Stimulated activated naive CD8-positive, alpha-beta T cell treated with anti-CD3 and anti-CD28 coated beads, Interleukin-15, amount 100 ng/mL, for 72 hours (primary cell): ENCODE measurements at regions not wholly inside any gene's neighbourhood (a gene's known extent, or its start where the extent isn't known, plus 50 kb on each side); places are given as distances from the start of the nearest gene placed in this dataset.

ENCODE experiments used
- ATAC-seq: fragments of 150-1000 bp; cut with Tn5 transposase; 2 replicates; pipeline ENCODE4 v1.10.0; 2021; ENCODE audit warnings: mild to moderate bottlenecking, moderate library complexity
- DNase-seq, 2 donors: peaks; one replicate each; pipeline ENCODE4 v3.0.0; 2021 to 2022
- H3K27ac Mint-ChIP-seq, 2 donors: one replicate each; pipeline ENCODE4 v1.8.0; 2022; ENCODE audit warnings: mild to moderate bottlenecking in 2 of 2, mixed read lengths in 2 of 2, moderate library complexity in 2 of 2
- H3K27me3 Mint-ChIP-seq: one replicate; pipeline ENCODE4 v1.8.0; 2022; ENCODE audit warnings: mixed read lengths
- H3K4me1 Mint-ChIP-seq: one replicate; pipeline ENCODE4 v1.8.0; 2022; ENCODE audit warnings: mild to moderate bottlenecking, mixed read lengths
- H3K4me3 Mint-ChIP-seq, 2 donors: one replicate each; pipeline ENCODE4 v1.8.0; 2022; ENCODE audit warnings: mild to moderate bottlenecking in 2 of 2, mixed read lengths in 2 of 2, moderate library complexity in 1 of 2
- H3K9me3 Mint-ChIP-seq, 2 donors: one replicate each; pipeline ENCODE4 v1.8.0; 2022; ENCODE audit warnings: mixed read lengths in 2 of 2

GRCh38 chr2:62424899-62425298 is 81.1 kb downstream of the TMEM17 start:
- no peak for ATAC-seq
- no peaks in the 10 kb centered on the region for H3K4me1 Mint-ChIP-seq
- H3K4me3 Mint-ChIP-seq = no peak overlapping the region
- H3K27me3 Mint-ChIP-seq = peaks cover 23% of the 10 kb centered on the region
- no peak for DNase-seq
- peaks cover 3 to 13% of the 10 kb centered on the region in 2 donors for H3K9me3 Mint-ChIP-seq
- no peak overlapping the region for H3K27ac Mint-ChIP-seq

GRCh38 chr2:62423883-62424458 is 82.0 kb downstream of the TMEM17 start:
- DNase-seq (no peak), ATAC-seq (no peak)
- peaks cover 23% of the 10 kb centered on the region for H3K27me3 Mint-ChIP-seq
- H3K9me3 Mint-ChIP-seq = peaks cover 9 to 13% of the 10 kb centered on the region in 2 donors
- H3K27ac Mint-ChIP-seq = no peak overlapping the region
- H3K4me3 Mint-ChIP-seq = no peak overlapping the region
- H3K4me1 Mint-ChIP-seq = no peaks in the 10 kb centered on the region

- ATAC-seq (no peak), DNase-seq (no peak)
- Mint-ChIP-seq H3K27me3 (peaks cover 23% of the 10 kb centered on the region), H3K9me3 (peaks cover 12 to 13% of the 10 kb centered on the region in 2 donors), H3K4me3 (no peak overlapping the region), H3K27ac (no peak overlapping the region), H3K4me1 (no peaks in the 10 kb centered on the region)
Measured at GRCh38 chr2:62423235-62423634, 82.8 kb downstream of the TMEM17 start.

GRCh38 chr2:62415518-62415917 is 90.5 kb downstream of the TMEM17 start:
- Mint-ChIP-seq H3K4me1 (peaks cover 18% of the 10 kb centered on the region), H3K27ac (no peak overlapping the region), H3K9me3 (peaks cover under 1 to 12% of the 10 kb centered on the region in 2 donors), H3K27me3 (no peaks in the 10 kb centered on the region), H3K4me3 (no peak overlapping the region)
- ATAC-seq (no peak), DNase-seq (no peak)

DNA sequence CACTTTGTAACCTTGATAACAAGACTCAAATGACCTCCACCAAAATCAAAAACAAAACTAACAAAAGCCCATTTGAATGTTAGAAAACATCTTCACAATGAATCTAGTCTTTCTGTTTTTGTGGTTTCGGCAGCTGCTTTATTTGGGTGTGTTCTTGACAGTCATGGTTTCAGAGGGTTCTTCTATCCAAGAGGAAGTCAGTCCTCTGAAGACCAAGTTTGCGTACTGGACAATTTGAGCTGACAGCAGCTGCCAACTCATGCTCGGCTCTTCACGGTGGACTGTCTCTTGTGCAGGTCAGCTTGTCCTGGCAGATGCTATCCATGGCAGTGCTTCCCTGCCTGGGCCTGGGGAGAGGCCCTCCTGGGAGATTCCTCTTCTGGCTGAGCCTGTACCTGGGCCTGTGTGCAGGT is 91.0 kb downstream of the TMEM17 start:
- H3K4me3 Mint-ChIP-seq = no peak overlapping the region
- DNase-seq (no peak), ATAC-seq (no peak)
- no peak overlapping the region for H3K27ac Mint-ChIP-seq
- H3K4me1 Mint-ChIP-seq = peaks cover 20% of the 10 kb centered on the region
- H3K27me3 Mint-ChIP-seq = no peaks in the 10 kb centered on the region
- peaks cover 0 to 11% of the 10 kb centered on the region in 2 donors for H3K9me3 Mint-ChIP-seq

DNA sequence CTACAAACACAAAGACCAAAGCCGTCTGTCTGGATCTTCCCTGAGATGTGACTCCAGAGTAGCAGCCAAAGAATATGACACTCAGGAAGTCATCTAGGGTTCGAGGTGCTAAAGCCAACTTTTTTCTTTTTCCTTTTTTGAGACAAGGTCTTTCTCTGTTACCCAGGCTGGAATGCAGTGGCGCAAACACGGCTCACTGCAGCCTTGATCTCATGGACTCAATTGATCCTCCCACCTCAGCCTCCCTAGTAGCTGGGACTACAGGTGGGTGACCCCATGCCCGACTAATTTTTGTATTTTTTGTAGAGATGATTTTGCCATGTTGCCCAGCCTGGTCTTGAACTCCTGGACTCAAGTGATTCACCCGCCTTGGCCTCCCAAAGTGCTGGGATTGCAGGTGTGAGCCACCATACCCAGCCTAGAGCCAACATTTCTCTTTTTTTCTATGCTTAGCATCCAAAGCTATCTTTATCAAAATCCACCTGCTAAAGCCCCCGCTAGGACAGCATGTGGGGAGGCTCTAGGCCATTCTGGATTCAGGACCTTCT is 92.8 kb downstream of the TMEM17 start:
- H3K4me3 Mint-ChIP-seq = no peak overlapping the region

GRCh38 chr2:62412347-62412742 is 93.7 kb downstream of the TMEM17 start:
- ATAC-seq (no peak), DNase-seq (no peak)
- Mint-ChIP-seq H3K27ac (no peak overlapping the region), H3K4me1 (peaks cover 36% of the 10 kb centered on the region), H3K4me3 (no peak overlapping the region), H3K9me3 (no peaks in the 10 kb centered on the region), H3K27me3 (no peaks in the 10 kb centered on the region)

More for the DNA sequence above, 92.8 kb downstream of the TMEM17 start:
- H3K9me3 Mint-ChIP-seq = no peaks in the 10 kb centered on the region
- ATAC-seq = no peak
- no peak for DNase-seq
- peaks cover 36% of the 10 kb centered on the region for H3K4me1 Mint-ChIP-seq
- H3K27ac Mint-ChIP-seq = no peak overlapping the region
- no peaks in the 10 kb centered on the region for H3K27me3 Mint-ChIP-seq

GRCh38 chr2:62410926-62411456 is 95.0 kb downstream of the TMEM17 start:
- Mint-ChIP-seq H3K4me1 (peaks cover 36% of the 10 kb centered on the region), H3K9me3 (no peaks in the 10 kb centered on the region), H3K4me3 (no peak overlapping the region), H3K27me3 (no peaks in the 10 kb centered on the region), H3K27ac (peak overlapping the region in 1 of 2 donors; percentile 74)
- no peak for DNase-seq
- ATAC-seq = no peak

- DNase-seq = no peak
- Mint-ChIP-seq H3K27ac (peak overlapping the region; percentile 78 to 90), H3K9me3 (no peaks in the 10 kb centered on the region), H3K4me1 (peaks cover 34% of the 10 kb centered on the region), H3K27me3 (no peaks in the 10 kb centered on the region), H3K4me3 (no peak overlapping the region)
- peak; percentile 58 for ATAC-seq
Measured at GRCh38 chr2:62410015-62410453, 96.0 kb downstream of the TMEM17 start.

DNA sequence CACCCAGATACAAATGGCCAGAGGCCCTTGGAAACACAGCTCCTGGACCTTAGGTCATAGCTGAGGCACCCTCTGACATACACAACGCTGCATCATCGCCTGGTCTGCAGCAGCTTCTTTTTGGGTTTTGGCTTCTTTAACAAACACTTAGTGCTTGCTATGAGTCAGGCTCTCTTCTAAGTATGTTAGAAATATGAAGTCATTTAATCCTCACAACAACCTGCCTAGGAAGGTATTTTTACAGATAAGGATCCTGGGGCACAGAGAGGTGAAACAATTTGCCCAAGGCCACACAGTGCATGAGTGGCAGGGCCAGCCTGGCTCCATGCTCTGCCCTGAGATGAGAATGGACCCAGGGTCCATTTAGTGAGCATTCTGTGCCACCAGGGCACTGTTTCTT is 96.6 kb downstream of the TMEM17 start:
- Mint-ChIP-seq H3K4me3 (no peak overlapping the region), H3K9me3 (no peaks in the 10 kb centered on the region)
- ATAC-seq = peak; percentile 66

DNA sequence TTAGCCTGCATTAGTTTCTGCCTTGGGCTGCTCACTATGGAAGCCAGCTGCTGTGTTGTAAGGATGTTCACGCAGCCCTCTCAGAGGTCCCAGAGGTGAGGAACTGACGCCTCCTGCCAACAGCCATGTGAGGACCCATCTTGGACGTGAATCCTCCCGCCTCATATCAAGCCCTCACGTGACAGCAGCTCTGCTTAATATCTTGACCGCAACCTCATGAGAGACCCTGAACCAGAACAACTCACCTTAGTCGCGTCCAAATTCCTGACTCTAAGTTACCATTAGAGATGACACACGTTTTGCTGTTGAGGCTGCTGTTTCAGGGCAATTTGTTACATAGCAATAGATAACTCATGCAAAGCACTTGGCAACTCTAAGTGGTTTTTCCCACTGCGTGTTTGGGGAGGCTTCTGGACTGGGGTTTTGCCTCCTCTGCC is 97.7 kb downstream of the TMEM17 start:
- ATAC-seq = no peak
- Mint-ChIP-seq H3K27ac (no peak overlapping the region), H3K4me1 (peaks cover 29% of the 10 kb centered on the region), H3K9me3 (no peaks in the 10 kb centered on the region), H3K27me3 (no peaks in the 10 kb centered on the region), H3K4me3 (no peak overlapping the region)
- DNase-seq = no peak

More for the DNA sequence above, 96.6 kb downstream of the TMEM17 start:
- no peaks in the 10 kb centered on the region for H3K27me3 Mint-ChIP-seq
- no peak for DNase-seq
- peaks cover 29% of the 10 kb centered on the region for H3K4me1 Mint-ChIP-seq
- H3K27ac Mint-ChIP-seq = peak overlapping the region in 1 of 2 donors; percentile 90

DNA sequence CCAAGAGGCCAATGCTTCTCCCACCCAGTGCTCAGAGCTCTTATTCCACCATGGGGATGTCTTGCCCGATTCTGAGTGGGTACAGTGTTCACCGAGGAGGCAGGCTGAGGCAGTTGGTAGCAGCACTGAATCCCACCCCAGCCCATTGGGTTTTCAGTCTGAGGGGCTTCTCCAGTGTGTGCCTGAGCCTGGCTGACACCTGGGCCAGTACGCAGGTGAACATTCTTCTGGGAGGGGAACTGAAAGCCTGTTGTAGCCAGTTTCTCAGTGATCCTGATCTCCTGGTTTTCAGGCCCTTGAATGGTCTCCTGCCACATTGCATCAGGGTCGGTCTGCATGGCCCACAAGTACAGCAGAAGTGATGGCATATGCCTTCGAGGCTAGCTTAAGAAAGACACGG is 98.2 kb downstream of the TMEM17 start:
- Mint-ChIP-seq H3K27me3 (no peaks in the 10 kb centered on the region), H3K4me1 (peaks cover 29% of the 10 kb centered on the region), H3K4me3 (no peak overlapping the region), H3K27ac (peak overlapping the region in 1 of 2 donors; percentile 42), H3K9me3 (no peaks in the 10 kb centered on the region)
- DNase-seq (no peak), ATAC-seq (no peak)

GRCh38 chr2:62407401-62407800 is 98.6 kb downstream of the TMEM17 start:
- peak overlapping the region in 1 of 2 donors; percentile 42 for H3K27ac Mint-ChIP-seq
- H3K4me3 Mint-ChIP-seq = no peak overlapping the region
- no peaks in the 10 kb centered on the region for H3K9me3 Mint-ChIP-seq
- ATAC-seq (no peak), DNase-seq (no peak)
- no peaks in the 10 kb centered on the region for H3K27me3 Mint-ChIP-seq
- H3K4me1 Mint-ChIP-seq = peaks cover 27% of the 10 kb centered on the region

DNA sequence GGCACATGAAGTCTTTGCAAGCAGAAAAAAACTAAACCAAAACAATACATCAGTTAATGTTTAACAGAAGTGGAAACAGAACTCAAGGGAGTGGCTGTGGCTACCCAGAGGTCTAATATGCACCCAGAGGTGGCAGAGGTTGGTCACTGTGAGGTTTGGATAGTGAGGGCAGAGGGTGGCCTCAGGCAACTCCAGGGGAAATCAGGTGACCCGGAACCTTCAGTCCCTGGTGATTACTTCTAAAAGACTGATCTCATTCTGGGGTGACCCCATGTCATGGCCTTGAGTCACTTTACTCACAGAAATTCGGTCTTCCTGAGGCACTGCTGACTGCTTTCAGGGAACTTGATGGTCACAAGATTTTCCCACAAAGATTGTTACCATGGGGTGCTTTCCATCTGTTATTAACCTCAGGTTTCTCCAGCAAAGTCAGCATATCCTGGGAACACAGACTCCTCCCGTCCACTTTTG is 99.4 kb downstream of the TMEM17 start:
- H3K27me3 Mint-ChIP-seq = no peaks in the 10 kb centered on the region
- H3K4me1 Mint-ChIP-seq = peaks cover 19% of the 10 kb centered on the region
- no peak for DNase-seq
- H3K27ac Mint-ChIP-seq = no peak overlapping the region
- no peaks in the 10 kb centered on the region for H3K9me3 Mint-ChIP-seq
- H3K4me3 Mint-ChIP-seq = no peak overlapping the region
- no peak for ATAC-seq

GRCh38 chr2:62404913-62405312 is 101.1 kb downstream of the TMEM17 start:
- no peak for ATAC-seq
- Mint-ChIP-seq H3K27ac (no peak overlapping the region), H3K9me3 (no peaks in the 10 kb centered on the region), H3K4me3 (no peak overlapping the region), H3K4me1 (peaks cover 16% of the 10 kb centered on the region), H3K27me3 (no peaks in the 10 kb centered on the region)
- DNase-seq = no peak

GRCh38 chr2:62402156-62402555 is 103.8 kb downstream of the TMEM17 start:
- H3K27ac Mint-ChIP-seq = no peak overlapping the region
- no peak for ATAC-seq
- no peak overlapping the region for H3K4me3 Mint-ChIP-seq
- H3K9me3 Mint-ChIP-seq = no peaks in the 10 kb centered on the region
- H3K4me1 Mint-ChIP-seq = peaks cover 7% of the 10 kb centered on the region
- DNase-seq = no peak
- H3K27me3 Mint-ChIP-seq = no peaks in the 10 kb centered on the region
